BE2C (cell line): ENCODE measurements at regions not wholly inside any gene's neighbourhood (a gene's known extent, or its start where the extent isn't known, plus 50 kb on each side); places are given as distances from the start of the nearest gene placed in this dataset.

Experiments used
- DNase-seq: peaks from one replicate; pipeline ENCODE4 v3.0.0-alpha.2; 2020
- H3K27me3 ChIP-seq: fragments of 250-450 bp; sonication (Bioruptor Pico); 2 replicates; pipeline ENCODE4 v1.5.1; 2020; ENCODE audit warnings: mild to moderate bottlenecking
- H3K36me3 ChIP-seq: fragments of 250-450 bp; sonication (Bioruptor Pico); 2 replicates; pipeline ENCODE4 v1.5.1; 2020; ENCODE audit warnings: mild to moderate bottlenecking
- H3K4me1 ChIP-seq: fragments of 250-450 bp; sonication (Bioruptor Pico); 2 replicates; pipeline ENCODE4 v1.5.1; 2020
- H3K4me3 ChIP-seq: 2 replicates; pipeline ENCODE4 v1.5.1; 2011; ENCODE audit warnings: low read depth, low read length
- H3K9me3 ChIP-seq: fragments of 250-450 bp; sonication (Bioruptor Pico); 2 replicates; pipeline ENCODE4 v1.5.1; 2020
- TF ChIP-seq, protein P1 (sequence below): IDR thresholded peaks from 2 replicates; pipeline ENCODE4 v1.5.1; 2012; ENCODE audit warnings: mild to moderate bottlenecking, low read depth, low read length

DNA sequence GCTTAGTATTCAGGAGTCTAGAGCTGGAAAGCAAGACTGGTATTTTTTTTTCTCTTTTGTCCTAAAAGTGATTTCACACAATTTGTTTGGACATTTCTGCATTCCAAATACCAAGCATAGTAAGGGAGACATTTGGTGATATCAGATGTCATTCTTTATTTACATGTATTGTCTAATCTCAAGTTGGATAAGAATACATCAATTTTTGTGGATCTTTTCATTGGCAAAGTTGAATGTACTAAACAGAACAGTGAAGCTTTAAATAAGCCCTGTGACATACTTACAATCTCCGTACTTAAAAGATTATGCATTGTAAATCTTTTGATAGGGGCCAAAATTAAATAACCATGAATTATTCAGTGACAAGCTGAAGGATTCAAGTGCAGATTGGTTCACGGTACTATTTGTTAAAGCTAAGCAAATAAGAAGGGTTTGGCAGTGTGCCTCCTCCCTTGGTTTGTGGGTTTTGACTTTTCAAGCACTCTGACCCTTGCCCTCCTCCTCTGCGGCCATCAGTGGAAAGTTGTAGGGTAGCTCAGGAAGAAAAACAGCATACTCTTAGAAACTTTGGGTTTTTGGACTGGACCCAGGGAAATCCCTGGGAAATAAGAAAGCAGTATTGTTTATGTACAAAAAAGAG, 663.7 kb downstream of the ADGRL2 start:
- Histone ChIP-seq H3K9me3 (no peaks in the 10 kb centered on the region), H3K36me3 (no peaks in the 10 kb centered on the region), H3K4me1 (no peaks in the 10 kb centered on the region), H3K27me3 (no peaks in the 10 kb centered on the region), H3K4me3 (no peak overlapping the region)
- DNase-seq: no peak
- TF ChIP-seq, protein P1, sequence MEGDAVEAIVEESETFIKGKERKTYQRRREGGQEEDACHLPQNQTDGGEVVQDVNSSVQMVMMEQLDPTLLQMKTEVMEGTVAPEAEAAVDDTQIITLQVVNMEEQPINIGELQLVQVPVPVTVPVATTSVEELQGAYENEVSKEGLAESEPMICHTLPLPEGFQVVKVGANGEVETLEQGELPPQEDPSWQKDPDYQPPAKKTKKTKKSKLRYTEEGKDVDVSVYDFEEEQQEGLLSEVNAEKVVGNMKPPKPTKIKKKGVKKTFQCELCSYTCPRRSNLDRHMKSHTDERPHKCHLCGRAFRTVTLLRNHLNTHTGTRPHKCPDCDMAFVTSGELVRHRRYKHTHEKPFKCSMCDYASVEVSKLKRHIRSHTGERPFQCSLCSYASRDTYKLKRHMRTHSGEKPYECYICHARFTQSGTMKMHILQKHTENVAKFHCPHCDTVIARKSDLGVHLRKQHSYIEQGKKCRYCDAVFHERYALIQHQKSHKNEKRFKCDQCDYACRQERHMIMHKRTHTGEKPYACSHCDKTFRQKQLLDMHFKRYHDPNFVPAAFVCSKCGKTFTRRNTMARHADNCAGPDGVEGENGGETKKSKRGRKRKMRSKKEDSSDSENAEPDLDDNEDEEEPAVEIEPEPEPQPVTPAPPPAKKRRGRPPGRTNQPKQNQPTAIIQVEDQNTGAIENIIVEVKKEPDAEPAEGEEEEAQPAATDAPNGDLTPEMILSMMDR: no peak

DNA sequence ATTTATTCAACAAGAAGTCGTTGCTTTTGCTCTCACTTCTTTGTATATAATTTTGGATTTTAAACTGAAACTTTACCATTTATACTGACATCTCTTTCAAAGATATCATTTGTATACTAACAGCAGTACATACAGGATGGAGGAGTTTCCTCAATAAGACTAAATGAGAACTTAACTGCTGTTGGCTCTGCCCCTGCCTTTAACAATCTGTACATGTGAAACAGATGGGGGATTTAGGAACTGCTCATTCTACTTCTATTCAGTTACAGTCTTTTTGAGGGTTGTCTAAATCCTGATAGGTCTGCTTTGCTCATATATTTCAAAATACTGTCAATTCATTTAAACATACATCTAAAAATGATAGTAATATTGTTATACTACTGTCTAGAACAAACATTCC, 663.2 kb downstream of the ADGRL2 start:
- no peak overlapping the region for H3K4me3 ChIP-seq
- TF ChIP-seq, protein P1: no peak
- H3K9me3 ChIP-seq: no peaks in the 10 kb centered on the region
- no peaks in the 10 kb centered on the region for H3K36me3 ChIP-seq
- H3K4me1 ChIP-seq: no peaks in the 10 kb centered on the region
- no peaks in the 10 kb centered on the region for H3K27me3 ChIP-seq
- no peak for DNase-seq

DNA sequence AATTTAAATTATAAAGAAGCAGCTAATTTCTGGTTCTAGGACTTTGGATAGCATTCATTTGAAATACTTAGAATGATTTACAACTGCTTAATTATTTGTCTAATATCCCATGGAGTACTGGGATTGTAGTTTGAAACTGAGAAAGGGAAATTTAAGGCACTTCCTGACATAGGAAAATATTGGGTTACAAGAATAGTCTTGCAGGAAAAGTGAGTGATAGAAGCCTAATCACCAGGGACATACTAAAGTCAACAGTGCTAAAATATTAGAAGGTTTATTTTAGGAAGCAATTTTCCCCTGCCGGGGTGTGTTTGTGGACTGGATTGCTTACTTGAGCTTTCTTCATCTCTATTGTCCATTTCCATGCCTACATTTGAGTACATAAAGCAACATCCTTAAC, 661.6 kb downstream of the ADGRL2 start:
- no peaks in the 10 kb centered on the region for H3K9me3 ChIP-seq
- TF ChIP-seq, protein P1: no peak
- no peak for DNase-seq

DNA sequence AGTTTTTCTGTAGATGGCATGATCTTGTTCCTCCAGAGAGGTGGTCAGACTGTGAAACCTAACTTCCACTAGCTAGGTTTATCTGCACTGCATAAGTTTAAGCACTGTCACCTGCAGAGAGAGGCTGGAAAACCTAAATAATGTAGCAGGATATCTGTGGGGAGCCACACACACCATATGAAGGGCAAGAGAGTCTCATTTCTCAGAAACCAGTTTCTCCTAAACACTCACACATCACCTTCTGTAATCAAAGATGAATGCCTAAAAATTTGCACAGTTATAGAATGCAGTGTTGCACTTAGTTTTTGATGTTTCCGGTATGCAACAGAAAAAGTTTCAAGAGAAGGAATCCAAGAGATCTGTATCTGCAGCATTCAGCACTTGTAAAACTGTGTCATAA, 654.6 kb downstream of the ADGRL2 start:
- no peaks in the 10 kb centered on the region for H3K4me1 ChIP-seq
- TF ChIP-seq, protein P1: no peak
- no peaks in the 10 kb centered on the region for H3K27me3 ChIP-seq
- no peaks in the 10 kb centered on the region for H3K36me3 ChIP-seq
- no peak overlapping the region for H3K4me3 ChIP-seq
- no peaks in the 10 kb centered on the region for H3K9me3 ChIP-seq
- no peak for DNase-seq

More for the DNA sequence above, 661.6 kb downstream of the ADGRL2 start:
- Histone ChIP-seq H3K4me3 (no peak overlapping the region), H3K36me3 (no peaks in the 10 kb centered on the region), H3K4me1 (no peaks in the 10 kb centered on the region), H3K27me3 (no peaks in the 10 kb centered on the region)

DNA sequence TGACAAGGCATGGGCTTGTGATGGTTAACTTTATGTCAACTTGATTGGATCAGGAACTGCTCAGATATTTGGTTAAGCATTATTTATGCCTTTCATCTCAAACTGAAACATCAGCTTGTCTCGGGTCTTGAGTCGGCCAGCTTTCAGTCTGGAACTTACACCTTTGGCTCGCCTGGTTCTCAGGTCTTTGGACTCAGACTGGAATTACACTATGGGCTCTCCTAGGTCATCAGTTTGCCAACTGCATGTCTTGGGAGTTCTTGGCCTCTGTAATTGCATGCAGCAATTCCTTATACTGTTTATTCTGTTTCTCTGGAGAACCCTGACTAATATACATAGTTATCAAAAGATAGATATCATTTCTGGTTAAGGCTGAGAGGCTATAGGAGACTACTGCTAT, 653.7 kb downstream of the ADGRL2 start:
- TF ChIP-seq, protein P1: no peak
- DNase-seq: no peak
- H3K4me3 ChIP-seq: no peak overlapping the region
- no peaks in the 10 kb centered on the region for H3K9me3 ChIP-seq
- H3K27me3 ChIP-seq: no peaks in the 10 kb centered on the region
- H3K4me1 ChIP-seq: no peaks in the 10 kb centered on the region
- no peaks in the 10 kb centered on the region for H3K36me3 ChIP-seq

DNA sequence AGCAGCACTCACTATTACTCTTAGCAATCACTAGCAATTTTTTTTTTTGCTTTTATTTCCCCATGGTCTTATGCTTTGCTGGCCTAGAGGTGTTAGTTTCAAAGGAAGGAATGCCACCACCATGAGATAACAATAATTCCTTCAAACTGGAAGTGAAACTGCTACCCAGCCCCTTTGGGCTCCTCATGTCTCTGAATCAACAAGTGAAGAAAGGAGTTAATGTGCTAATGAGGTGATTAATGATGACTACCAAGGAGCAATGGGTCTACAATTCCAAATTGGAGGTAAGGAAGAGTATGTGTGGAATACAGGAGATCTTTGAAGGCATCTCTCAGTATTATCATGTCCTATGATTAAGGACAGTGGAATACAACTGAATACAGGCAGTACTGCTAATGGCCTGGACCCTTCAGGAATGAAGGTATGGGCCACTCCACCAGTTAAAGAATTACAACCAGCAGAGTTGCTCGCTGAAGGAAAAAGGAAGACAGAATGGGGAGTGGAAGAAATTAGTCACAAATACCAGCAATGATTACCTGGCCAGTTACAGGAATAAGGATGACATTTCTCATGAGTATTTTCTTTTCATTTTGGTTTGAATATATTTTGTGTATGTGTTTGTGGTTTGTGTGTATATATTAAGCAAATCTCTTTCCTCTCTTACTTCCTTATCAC, 652.9 kb downstream of the ADGRL2 start:
- TF ChIP-seq, protein P1: no peak

More for the DNA sequence above, 652.9 kb downstream of the ADGRL2 start:
- Histone ChIP-seq H3K36me3 (no peaks in the 10 kb centered on the region), H3K4me3 (no peak overlapping the region), H3K4me1 (no peaks in the 10 kb centered on the region), H3K9me3 (no peaks in the 10 kb centered on the region), H3K27me3 (no peaks in the 10 kb centered on the region)
- DNase-seq: no peak
